ENCODE measurements at regions not wholly inside any gene's neighbourhood (a gene's known extent, or its start where the extent isn't known, plus 50 kb on each side); places are given as distances from the start of the nearest gene placed in this dataset.

DNA sequence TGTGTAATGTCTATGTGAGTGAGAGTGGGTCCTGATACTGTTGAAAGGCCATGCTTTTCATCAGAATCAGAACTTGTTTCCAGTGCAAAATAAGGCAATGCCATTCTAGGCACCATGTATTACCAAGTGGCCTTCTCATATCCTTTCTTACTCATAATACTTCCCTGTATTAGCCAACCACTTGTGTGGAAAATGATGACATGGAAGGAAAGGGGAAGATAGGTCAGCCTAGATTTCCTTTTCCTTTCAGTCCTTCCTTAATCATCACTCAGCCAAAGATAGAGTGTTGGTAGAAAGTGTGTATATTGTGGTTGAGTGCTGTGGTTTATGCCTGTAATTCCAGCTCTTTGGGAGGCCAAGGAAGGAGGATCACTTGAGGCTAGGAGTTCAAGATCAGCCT lies 158.6 kb upstream of the PREP start:
- TF ChIP-seq NANOG (IDR thresholded peaks at IDR 0.05; ENCODE audit: borderline replicate concordance) (no peak), ZNF462 (CRISPR knock-in tag; IDR thresholded peaks at IDR 0.05) (no peak)
- Histone ChIP-seq H3F3A (replicated peaks; ENCODE audit: low read depth) (no peaks in the 10 kb centered on the region), H3K27me3 (ENCODE audit: insufficient read depth) (no peaks in the 10 kb centered on the region), H2AFZ (no peak overlapping the region), H3K27ac (ENCODE audit: low read depth) (no peak overlapping the region), H3K36me3 (ENCODE audit: insufficient read depth) (no peaks in the 10 kb centered on the region), H3K4me3 (no peak overlapping the region), H3K9me2 (ENCODE audit: insufficient read depth) (peaks cover 8% of the 10 kb centered on the region; the same call in 1 of the 2 replicates), H3K4me1 (ENCODE audit: insufficient read depth) (peaks cover 4% of the 10 kb centered on the region; the same call in 1 of the 2 replicates), H3K79me2 (replicated peaks; ENCODE audit: insufficient read depth) (no peaks in the 10 kb centered on the region), H3K4me2 (no peak overlapping the region), H4K20me1 (replicated peaks; ENCODE audit: insufficient read depth) (no peaks in the 10 kb centered on the region)
- H3K27ac Mint-ChIP-seq: no peak overlapping the region
- H3K9me3 Mint-ChIP-seq: peaks cover 4% of the 10 kb centered on the region; the same call in 2 of the 3 replicates
- H3K4me3 Mint-ChIP-seq: no peak overlapping the region
- DNase-seq (ENCODE audit: low spot score) (no peak), ATAC-seq (no peak)
- no peaks in the 10 kb centered on the region for H3K27me3 Mint-ChIP-seq (ENCODE audit: insufficient read depth, low read depth, poor library complexity)
- H3K36me3 Mint-ChIP-seq (ENCODE audit: low read depth): no peaks in the 10 kb centered on the region
- H3K4me1 Mint-ChIP-seq: peaks cover 9% of the 10 kb centered on the region

DNA sequence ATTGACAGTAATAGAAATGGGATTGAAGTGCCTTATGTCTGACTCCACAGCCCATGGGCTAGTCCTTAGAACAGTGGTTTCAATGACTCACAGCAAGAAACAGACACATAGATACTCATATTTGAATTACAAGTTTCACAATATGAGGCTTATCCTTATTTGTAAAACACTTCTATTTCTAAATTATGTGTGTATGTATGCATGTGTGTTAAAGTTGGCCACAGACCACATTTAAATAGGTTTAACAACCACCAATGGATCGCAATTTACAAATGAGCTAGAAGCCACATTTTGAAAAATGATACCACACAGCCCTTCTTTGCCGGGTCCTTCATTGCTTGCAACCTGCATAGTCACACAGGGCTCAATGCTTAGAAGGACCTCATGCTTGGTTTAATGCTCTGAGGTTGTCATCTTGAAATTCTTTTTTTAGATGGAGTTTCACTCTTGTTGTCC lies 157.8 kb upstream of the PREP start:
- TF ChIP-seq CREB1 (CRISPR knock-in tag; IDR thresholded peaks at IDR 0.05; ENCODE audit: low read depth) (no peak), ETS1 (IDR thresholded peaks at IDR 0.05) (no peak), ZNF331 (CRISPR knock-in tag; IDR thresholded peaks at IDR 0.05; ENCODE audit: low read depth) (no peak)
- TF ChIP-seq, protein P1, sequence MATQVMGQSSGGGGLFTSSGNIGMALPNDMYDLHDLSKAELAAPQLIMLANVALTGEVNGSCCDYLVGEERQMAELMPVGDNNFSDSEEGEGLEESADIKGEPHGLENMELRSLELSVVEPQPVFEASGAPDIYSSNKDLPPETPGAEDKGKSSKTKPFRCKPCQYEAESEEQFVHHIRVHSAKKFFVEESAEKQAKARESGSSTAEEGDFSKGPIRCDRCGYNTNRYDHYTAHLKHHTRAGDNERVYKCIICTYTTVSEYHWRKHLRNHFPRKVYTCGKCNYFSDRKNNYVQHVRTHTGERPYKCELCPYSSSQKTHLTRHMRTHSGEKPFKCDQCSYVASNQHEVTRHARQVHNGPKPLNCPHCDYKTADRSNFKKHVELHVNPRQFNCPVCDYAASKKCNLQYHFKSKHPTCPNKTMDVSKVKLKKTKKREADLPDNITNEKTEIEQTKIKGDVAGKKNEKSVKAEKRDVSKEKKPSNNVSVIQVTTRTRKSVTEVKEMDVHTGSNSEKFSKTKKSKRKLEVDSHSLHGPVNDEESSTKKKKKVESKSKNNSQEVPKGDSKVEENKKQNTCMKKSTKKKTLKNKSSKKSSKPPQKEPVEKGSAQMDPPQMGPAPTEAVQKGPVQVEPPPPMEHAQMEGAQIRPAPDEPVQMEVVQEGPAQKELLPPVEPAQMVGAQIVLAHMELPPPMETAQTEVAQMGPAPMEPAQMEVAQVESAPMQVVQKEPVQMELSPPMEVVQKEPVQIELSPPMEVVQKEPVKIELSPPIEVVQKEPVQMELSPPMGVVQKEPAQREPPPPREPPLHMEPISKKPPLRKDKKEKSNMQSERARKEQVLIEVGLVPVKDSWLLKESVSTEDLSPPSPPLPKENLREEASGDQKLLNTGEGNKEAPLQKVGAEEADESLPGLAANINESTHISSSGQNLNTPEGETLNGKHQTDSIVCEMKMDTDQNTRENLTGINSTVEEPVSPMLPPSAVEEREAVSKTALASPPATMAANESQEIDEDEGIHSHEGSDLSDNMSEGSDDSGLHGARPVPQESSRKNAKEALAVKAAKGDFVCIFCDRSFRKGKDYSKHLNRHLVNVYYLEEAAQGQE (IDR thresholded peaks at IDR 0.05; ENCODE audit: unreplicated experiment): no peak
- Mint-ChIP-seq H3K27ac (no peak overlapping the region), H3K36me3 (ENCODE audit: low read depth) (no peaks in the 10 kb centered on the region), H3K27me3 (ENCODE audit: insufficient read depth, low read depth, poor library complexity) (no peaks in the 10 kb centered on the region), H3K4me1 (peaks cover 9% of the 10 kb centered on the region), H3K9me3 (peaks cover 8% of the 10 kb centered on the region; the same call in 2 of the 3 replicates), H3K4me3 (no peak overlapping the region)
- H3K27me3 ChIP-seq (ENCODE audit: insufficient read depth): no peaks in the 10 kb centered on the region
- H4K20me1 ChIP-seq (replicated peaks; ENCODE audit: insufficient read depth): no peaks in the 10 kb centered on the region
- no peak for ATAC-seq
- H3K4me1 ChIP-seq (ENCODE audit: insufficient read depth): peaks cover 4% of the 10 kb centered on the region; the same call in 1 of the 2 replicates
- no peaks in the 10 kb centered on the region for H3K79me2 ChIP-seq (replicated peaks; ENCODE audit: insufficient read depth)
- no peaks in the 10 kb centered on the region for H3K36me3 ChIP-seq (ENCODE audit: insufficient read depth)
- no peak overlapping the region for H2AFZ ChIP-seq
- H3K27ac ChIP-seq (ENCODE audit: low read depth): no peak overlapping the region
- no peak overlapping the region for H3K4me3 ChIP-seq
- H3F3A ChIP-seq (replicated peaks; ENCODE audit: low read depth): no peaks in the 10 kb centered on the region
- DNase-seq (ENCODE audit: low spot score): no peak
- H3K9me2 ChIP-seq (ENCODE audit: insufficient read depth): peaks cover 8% of the 10 kb centered on the region; the same call in 1 of the 2 replicates
- H3K4me2 ChIP-seq: no peak overlapping the region
